EH (cell line): ENCODE measurements at regions not wholly inside any gene's neighbourhood (a gene's known extent, or its start where the extent isn't known, plus 50 kb on each side); places are given as distances from the start of the nearest gene placed in this dataset.

ENCODE experiments used
- DNase-seq: peaks from one replicate; pipeline ENCODE4 v3.0.0-alpha.2; 2015; ENCODE audit warnings: low read depth

DNA sequence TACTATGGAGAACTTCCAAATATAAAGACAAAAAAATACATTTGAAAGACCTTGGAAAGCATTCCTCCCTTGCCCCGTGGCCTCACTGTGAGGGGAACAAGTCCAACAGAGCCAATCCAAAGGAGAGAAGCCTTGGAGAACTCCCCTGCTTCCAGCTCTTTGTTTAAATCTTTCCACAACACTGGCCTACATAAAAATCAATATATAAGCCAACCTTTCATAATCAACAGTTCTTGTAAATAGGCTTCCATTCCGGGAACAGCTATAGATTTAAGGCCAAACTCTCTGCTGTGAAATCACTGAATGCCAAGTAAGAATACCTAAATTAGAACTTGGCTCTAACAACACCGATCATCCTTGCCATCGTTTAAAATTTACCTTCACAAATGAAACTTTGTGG, 242.1 kb downstream of the HACE1 start:
- DNase-seq: no peak

DNA sequence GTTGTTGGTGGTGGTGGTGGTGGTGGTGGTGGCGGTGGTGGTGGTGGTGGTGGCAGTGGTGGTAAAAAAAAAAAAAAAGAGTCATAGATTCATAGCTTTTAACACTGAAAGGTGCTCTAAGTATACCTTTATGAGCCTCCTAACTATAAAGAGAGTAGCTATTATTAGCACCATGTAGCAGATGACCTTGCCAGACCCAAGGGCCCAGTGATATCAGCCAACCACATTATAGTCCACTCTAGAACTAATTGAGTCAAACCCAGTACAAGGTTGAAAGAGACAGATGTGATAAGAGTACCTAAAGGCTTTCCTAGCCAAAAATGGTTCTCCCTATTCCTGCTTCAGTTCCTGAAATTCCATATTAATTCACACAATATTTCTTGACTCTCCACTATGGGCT, 245.3 kb downstream of the HACE1 start:
- no peak for DNase-seq

DNA sequence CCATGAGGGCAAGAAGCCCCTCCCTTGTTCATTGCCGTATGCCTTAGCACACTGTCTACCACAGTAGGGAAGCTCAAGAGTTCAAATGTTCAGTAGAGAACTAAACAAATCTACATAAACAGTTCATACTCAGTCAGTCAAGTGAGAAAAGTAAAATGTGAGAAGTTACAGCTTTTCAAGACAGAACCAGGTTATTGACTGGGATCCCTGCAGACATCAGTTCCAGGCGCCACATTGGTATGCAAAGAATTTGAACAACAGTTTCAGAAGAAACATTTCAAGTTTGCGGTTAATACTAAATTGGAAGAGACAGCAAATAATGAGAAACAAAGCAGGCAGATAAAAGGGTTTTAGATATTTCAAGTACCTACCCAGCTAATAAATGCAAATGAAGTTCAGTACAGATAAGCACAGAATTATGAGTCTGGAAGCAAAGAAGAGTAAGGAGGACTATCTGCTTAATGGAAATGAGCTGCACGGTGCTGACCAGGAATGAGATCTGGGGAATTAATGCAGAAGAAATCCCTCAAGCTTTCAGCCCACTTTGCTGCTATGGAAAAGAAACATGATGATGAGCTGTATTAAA, 246.2 kb downstream of the HACE1 start:
- peak; percentile 51 for DNase-seq

DNA sequence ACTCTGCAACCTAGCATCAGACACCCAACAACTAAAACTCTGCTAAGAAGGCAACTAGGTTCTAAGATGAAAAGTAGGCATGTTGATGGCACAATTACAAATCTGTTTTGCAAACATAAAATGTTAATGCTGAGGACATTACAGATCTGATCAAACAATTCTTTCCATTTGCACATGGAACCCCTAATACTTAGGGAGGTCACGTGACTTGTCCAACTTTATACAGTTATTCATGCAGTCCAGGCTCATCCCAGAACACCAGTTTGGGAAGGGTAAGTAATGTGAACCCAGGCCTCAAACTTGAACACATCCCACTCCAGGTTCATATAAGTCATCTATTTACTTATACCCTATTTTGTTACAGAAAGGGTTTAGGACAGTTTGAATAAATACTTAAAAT, 247.2 kb downstream of the HACE1 start:
- DNase-seq: no peak

DNA sequence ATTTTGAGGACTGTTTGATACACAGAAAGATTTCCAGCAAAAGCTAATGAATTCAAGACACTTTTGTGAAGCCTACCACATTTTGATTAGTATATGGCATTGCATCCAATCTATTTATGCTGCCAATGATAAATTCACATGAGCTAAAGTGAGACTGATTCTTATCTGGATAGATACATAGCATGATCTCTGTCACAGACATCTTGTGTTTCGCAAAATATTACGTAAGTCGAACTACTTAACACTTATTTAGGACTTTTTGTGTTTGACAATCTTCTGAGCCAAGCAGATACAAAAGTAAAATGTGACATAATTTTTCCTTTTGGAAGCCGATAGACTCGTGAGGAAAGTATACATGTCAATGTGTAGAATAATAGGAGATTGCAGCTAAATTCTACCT, 251.6 kb downstream of the HACE1 start:
- DNase-seq: no peak

DNA sequence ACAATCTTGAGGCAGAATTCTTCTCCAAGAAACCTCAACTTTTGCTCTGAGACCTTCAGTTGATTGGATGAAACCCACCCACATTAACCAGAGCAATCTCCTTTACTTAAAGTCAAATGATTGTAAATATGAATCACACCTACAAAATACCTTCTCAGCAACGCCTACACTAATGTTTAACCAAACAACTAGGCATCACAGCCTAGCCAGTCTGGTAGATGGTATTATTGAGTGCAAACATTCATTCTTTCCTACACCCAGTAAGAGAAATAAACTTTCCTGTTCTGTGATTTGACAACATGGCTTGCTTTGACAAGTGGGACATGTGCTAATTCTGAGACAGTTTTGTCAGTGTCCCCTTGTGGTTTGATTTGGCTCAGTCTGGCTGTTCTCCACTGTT, 252.2 kb downstream of the HACE1 start:
- no peak for DNase-seq

DNA sequence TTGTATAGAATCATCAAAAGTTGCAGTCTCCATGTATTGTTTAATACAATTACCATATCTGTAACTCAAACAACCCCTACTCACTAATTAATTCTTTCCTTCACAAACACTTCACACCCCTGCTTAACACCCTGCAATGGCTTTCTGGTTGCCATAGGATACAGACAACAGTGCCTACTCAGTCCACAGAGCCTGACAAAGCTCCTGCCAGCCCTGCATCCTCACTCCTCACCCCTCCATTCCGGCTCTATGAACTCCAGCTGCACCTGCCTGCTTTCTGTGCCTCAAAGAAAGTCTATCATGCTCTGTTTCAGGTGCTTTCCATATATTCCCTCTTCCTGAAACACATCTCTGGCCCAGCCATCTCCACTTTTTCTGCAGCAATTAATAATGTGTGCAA, 253.4 kb downstream of the HACE1 start:
- no peak for DNase-seq

DNA sequence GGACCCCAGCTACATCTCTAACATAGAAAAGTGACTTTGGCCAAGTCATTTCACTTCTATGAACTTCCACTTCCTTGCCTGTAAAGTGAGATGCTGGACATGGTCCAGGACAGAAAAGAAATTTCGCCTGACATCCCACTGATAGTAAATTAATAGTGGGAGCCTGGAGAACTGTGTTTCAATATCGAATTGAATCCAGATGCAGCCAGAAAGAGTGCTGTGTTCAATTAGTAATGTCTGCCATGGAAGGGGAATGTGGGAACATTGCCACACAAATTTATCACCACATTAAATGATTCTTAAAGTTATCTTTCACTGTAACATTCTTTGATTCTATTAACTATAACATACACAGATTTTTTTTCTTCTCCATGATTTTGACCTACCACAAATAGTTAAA, 255.0 kb downstream of the HACE1 start:
- peak; percentile 27 for DNase-seq

DNA sequence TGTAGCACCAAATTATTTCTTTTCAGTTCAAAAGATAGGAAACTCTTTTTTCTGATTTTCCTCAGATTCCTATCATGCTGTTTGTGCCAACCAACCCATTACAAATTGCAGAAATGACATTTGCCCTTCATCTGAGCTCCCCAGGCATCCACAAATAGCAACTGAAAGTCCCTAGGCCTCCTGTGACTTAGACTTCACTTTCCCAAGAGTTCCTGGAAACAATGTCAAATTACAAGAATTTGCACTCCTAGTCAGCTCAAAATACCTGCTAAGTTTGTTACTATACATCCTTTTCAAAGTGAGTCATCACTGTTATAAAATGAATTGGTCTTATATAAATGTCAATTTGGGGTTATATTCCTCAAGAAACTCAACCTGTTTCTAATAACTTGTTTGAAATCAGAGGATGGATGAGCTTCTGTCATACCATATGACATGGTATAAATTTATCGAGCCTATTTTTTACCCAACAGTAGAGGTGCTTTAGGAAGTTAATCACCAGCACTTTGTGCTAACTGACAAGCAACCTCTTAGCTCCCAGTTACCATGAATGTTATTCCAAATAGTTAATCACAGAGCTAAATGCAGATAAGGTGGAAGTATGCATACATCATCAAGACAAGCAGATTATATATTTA, 256.5 kb downstream of the HACE1 start:
- peak; percentile 7 for DNase-seq

DNA sequence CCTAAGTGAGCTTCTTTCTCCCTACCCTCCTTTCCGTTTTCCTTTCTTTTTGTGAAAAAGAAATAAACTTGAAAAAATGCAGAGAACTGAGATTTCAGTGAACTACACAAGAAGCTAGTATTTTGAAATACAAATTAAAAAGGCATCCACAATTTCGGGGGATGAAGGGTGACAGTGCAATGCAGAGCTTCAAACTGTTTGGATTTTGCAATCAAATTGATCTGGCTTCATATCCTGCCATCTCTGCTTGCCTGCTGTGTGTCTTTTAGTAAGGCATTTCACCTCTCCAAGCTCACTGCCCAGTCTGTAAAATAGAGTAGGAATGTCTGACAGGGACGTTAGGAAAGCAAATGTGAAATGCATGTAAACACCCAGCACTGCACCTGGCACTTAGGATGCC, 258.0 kb downstream of the HACE1 start:
- peak; percentile 13 for DNase-seq

DNA sequence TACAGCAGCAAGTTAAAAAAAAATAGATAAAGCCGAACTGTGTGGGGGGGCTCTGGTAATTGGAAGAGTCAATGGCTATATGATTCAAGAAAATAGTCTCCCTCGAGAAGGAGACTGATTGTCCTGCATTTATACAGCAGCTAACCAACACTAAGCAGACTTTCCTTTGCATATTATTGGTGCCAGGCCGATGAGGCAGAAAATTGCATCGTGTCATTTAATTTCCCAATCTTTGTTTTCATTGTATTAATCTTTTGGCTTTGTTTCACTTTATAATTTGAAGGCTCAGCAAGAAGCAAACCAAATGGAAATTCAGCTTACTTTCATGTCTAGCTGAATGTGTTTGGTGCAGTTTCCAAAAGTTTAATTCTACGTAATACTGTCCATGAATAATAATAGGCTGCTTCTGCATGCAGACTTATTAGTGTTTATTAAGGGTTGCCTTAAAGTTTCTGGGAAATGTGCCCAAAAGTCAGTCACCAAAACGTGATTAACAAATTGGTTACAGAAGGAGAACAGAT, 258.5 kb downstream of the HACE1 start:
- DNase-seq: peak; percentile 51

DNA sequence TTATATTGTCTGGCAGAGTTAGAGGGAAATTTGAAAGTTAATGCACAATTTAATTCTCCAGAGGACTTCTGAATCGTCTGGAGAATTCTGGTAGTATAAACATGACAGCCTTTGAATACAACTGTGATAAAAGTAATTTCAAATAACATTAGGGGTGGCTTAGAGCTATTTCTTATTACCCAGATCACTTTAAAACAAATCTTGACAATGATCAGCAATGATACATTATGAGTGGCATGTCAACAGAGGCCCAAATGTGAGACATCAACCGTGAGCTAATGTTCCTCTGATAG, 259.1 kb downstream of the HACE1 start:
- DNase-seq: no peak

DNA sequence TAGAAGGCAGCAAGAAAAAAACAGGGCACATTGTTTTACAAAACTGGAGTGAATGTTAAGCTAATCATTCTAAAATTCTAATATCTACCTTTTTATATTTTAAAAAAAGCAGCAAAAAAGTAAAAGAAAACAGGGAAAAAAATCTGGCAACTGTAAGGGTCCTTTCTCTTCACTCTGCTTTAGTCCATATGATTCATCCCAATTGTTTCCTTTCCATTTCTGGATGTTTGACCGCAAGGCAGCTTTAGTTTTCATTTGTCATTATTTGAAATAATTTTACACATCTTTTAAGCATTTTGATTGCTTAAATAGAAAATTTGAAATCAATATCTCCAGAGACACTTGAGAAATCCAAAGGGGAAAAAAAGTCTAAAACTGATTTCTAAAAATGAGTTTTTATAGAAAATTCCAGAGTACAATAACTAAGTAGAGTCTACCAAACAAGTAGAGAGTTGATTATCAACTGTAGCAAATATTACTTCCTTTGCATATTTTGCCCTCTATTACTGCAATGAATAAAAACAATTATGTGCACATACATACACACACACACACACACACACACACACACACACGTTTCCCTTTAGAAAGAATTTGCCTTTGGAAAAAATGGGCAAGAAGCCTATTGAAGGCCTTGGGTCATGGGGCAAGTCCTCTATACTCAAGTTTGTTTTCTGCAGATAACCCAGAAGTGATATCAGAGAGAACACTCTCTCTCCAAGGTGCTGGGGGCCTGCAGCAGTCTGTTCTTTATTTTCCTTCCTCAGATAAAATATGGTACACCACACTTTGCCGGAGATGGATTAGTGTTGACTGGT, 259.7 kb downstream of the HACE1 start:
- no peak for DNase-seq

DNA sequence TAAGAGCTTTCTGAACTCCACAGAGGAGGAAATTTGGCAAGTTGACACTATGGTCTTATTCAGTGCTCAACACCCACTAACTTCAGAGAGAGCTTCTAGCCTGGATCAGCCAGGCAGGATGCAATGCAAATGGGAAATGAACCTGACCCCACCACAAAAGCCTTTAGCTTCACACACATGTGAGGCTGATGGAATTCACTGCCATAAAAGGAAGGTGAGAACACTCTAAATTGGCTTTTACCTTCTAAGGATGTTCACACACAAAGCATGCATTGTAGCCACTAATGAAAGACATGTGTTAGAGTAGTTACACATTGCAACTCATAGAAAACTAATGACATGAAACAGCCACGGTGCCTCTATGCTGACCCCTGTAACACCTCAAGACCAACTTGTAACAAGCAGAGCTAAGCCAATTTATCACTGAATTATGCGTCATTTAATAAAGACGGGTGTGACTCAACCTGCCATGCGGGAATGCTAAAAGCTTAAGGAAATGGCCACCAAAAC, 262.1 kb downstream of the HACE1 start:
- DNase-seq: peak; percentile 79

DNA sequence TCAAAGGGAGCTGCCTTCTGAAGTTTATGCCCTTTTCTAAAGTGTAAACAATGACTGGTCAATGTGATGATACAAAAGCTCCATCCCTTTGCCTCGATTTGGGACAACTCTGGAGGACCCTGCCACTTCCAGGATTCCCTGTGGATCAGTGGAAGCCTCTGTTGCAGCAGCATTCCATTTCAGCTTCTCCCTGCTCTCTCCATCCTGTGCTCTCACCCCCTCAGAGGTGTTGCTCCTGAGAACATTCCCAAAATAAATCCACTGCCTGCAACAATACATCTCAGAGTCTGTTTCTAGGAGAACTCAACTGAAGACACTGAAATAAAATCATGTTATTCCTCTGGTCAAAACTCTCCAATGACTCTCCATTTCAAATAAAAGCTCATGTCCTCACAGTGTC, 263.6 kb downstream of the HACE1 start:
- DNase-seq: no peak

DNA sequence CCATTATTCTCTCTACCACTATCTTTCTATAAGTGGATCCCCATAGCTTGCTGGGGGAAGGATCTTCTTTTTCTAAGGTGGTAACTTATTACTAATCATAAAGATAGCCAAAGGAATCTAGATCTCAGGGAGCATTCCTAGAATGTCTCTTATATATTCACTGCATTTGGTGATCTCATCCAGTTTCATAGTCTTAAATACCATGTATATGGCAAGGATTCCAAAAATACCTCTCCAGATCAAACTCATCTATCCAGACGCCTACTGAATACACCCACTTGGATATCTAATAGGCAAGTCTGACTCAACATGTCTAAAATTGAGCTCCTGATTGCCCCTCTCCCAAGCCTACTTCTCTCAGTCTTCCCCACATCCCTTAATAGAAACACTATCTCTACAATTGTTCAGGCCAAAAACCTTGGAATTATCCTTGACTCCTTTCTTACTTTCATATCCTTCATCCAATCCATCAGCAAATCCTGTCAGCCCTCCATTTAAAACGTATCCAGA, 264.4 kb downstream of the HACE1 start:
- DNase-seq: peak; percentile 60

DNA sequence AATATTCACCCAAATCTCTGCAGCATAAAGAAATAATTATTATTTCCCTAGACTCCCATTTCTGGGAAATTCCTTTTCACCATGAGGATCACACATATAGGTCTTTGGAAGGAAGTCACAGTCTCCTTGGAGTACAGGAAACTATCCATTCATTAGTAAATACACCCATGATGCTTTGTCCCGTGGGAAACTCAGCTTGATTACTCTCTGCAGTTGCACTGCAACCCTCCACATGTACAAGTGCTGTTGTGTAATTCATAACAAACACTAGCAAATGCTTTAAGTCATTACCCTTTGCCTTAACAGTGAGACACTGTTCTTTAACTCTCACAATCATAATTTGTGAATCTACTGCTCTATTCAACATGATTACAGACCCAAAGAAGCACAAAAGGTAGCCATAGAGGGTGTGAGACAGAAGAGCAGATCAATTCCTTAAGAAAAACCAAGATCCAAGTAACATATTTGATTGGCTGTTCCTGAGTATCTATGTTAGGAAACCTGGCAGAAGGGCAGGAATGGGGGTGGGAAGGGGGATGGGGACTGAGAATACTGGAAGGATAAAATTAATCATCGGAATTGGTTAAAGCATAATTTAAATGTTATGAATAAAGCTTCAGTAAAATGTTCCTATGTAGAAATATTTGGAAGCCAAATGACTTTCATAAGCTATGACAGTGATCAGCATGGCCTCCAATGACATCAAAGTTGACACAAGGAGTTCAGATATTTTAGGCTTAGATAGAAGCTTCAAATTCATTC, 268.0 kb downstream of the HACE1 start:
- DNase-seq: peak; percentile 56

DNA sequence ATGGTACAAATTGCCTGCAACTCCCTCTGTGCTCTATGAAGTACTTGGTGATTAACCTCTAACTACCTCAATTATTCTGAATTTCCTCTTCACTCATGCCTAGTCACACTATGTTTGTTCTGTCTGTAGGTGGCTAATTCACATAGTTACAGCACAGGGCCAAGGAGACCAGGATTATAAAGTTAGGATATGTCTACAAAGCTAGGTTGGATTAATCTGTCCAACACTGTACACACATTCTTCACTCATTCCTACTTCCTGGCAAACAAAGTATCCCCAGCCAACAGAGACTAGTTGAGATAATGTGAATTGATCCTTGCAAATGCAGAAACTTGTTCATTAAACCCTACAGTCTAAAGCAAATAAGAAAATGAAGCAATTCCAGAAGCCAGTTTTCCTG, 269.8 kb downstream of the HACE1 start:
- DNase-seq: no peak

DNA sequence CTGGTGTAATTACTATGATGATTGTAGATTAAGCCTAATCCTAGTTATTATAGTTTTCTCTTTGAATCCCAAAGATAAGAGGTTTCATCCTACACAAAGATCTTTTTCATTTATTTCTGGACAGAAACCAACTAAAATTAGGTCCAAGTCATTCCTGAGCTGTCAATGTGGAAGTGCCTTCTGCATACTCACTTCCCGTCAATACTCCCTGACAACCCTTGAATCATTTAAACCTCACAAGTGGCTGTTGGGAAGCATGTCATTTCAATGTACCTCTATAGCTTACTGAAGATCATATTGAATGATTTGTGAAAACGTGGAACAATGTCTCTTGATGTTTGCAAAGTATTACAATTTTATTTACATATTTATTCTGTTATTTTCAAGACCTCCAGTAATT, 274.1 kb downstream of the HACE1 start:
- DNase-seq: no peak

DNA sequence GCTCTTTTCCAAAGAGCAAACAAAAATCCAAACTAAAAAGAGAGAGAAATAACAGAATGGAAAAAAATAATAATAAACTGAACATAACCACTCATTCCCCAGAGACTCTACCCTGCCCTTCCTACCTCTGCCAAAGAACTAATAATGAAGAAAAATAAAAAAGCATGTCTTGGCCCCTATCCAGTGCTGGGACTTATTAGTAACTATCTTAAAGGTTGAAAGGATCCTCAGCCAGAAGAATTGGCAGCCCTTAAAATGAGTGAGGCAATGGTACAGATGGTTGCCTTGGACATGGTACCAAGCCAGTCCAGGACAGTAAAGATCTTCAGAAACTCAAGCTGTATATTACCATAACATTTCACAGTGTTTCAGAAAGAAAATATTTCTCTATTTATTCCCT, 279.3 kb downstream of the HACE1 start:
- DNase-seq: no peak

DNA sequence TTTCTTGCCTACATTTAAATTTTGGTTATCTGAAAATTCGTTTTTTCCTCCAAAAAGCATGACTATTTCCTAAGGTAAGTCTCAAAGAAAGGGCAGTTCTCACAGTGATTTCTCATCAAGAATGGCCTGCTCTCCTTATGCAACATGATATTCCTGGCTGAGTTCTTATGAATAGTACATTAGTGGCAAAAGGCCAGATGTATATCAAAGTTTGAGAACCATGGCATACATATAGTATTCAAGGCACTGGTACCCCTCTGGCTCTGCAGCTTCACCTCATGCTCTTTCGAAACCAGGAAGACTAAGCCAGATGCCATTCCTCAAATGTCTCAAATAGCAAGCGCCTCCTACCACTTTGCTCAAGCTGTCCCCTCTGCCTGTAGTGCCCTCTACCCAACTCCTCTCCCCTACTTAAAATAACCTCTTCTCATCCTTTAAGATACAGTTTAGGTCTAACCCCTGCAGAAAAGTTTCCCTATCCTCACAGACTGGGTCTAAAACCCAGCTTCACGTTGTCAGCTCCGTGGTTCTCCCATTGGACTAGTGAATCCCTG, 280.3 kb downstream of the HACE1 start:
- DNase-seq: no peak

DNA sequence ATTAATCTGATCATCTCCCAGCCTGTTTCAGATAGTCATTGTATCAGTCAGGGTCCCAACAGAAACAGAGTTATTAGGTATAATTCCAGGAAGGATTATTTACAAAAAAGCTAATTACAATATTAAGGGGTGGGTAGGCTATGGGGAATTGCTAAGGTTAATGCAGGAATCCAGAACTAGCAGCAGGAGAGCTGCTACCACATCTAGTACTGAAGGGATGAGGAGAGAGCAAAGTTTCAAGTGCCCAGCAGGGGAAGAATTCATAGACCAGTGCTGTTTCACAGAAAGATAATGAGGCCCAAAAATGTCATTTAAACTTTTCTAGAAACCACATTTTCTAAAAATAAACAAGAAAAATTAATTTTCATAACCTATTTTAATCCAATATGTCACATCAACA, 284.2 kb downstream of the HACE1 start:
- DNase-seq: no peak
